Activated CD4-positive, alpha-beta memory T cell treated with anti-CD3 and anti-CD28 coated beads for 36 hours (primary cell): ENCODE measurements at regions not wholly inside any gene's neighbourhood (a gene's known extent, or its start where the extent isn't known, plus 50 kb on each side); places are given as distances from the start of the nearest gene placed in this dataset.
"Not testable (repeated sequence)": the region's sequence is repeated elsewhere in the genome, so short reads cannot be mapped to it uniquely, and the experiment has no call there.

ENCODE experiments used
- CTCF ChIA-PET: fragments of 350-600 bp; sonication (Branson Sonifier 250); formaldehyde crosslinking; loops from one replicate; lab custom pipeline; 2021; ENCODE audit warnings: antibody characterized with exemption, inconsistent platforms; lab: Charles Lee
- POLR2A ChIA-PET: fragments of 350-600 bp; sonication (Branson Sonifier 250); formaldehyde crosslinking; loops from one replicate; lab custom pipeline; 2021; ENCODE audit warnings: antibody characterized with exemption; lab: Charles Lee
- DNase-seq: peaks from one replicate; pipeline ENCODE4 v3.0.0-alpha.2; 2020
- H3K27ac Mint-ChIP-seq: one replicate; pipeline ENCODE4 v1.8.0; 2021; ENCODE audit warnings: mixed read lengths
- H3K27me3 Mint-ChIP-seq: one replicate; pipeline ENCODE4 v1.8.0; 2021; ENCODE audit warnings: mixed read lengths
- H3K36me3 Mint-ChIP-seq: one replicate; pipeline ENCODE4 v1.8.0; 2021; ENCODE audit warnings: mixed read lengths
- H3K4me1 Mint-ChIP-seq: one replicate; pipeline ENCODE4 v1.8.0; 2021; ENCODE audit warnings: low read depth, mixed read lengths
- H3K4me3 Mint-ChIP-seq: one replicate; pipeline ENCODE4 v1.8.0; 2021; ENCODE audit warnings: mild to moderate bottlenecking, mixed read lengths
- H3K9me3 Mint-ChIP-seq: one replicate; pipeline ENCODE4 v1.8.0; 2021; ENCODE audit warnings: mixed read lengths
- intact Hi-C: fragments of 100-400 bp; cut with micrococcal nuclease; formaldehyde crosslinking; loops from one replicate; pipeline ENCODE4 v1.15.1; 2023

DNA sequence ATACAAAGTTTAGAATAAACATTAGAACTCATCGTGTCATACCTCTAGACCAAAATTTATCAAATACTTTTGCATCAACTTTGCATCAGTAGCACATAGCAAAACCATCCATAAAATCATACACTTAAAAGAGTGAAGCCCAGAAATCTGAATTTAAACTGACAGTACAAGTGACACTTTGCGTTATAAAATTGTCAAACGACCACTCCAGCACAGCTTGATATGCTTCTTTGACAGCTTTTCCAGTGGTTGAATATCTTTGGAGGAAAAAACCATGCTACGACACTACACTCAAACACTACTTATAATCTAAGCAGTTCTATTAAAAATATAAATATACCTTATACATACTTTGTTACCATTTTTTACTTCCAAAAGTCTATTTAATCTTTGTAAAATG, 1644.4 kb downstream of the STIM2 start:
- no peak overlapping the region for H3K4me3 Mint-ChIP-seq
- CTCF ChIA-PET, result interaction anchor here (0.7 kb wide), 1 partner anchor 38 kb away, joined by 3 read pairs; no protein-coding TSS in a partner anchor
- H3K36me3 Mint-ChIP-seq, result no peaks in the 10 kb centered on the region
- no peak for DNase-seq
- intact Hi-C loops, result no loop called here
- H3K27ac Mint-ChIP-seq, result no peak overlapping the region
- no peaks in the 10 kb centered on the region for H3K27me3 Mint-ChIP-seq
- POLR2A ChIA-PET, result no interaction called here
- peaks cover 13% of the 10 kb centered on the region for H3K9me3 Mint-ChIP-seq
- H3K4me1 Mint-ChIP-seq, result no peaks in the 10 kb centered on the region

DNA sequence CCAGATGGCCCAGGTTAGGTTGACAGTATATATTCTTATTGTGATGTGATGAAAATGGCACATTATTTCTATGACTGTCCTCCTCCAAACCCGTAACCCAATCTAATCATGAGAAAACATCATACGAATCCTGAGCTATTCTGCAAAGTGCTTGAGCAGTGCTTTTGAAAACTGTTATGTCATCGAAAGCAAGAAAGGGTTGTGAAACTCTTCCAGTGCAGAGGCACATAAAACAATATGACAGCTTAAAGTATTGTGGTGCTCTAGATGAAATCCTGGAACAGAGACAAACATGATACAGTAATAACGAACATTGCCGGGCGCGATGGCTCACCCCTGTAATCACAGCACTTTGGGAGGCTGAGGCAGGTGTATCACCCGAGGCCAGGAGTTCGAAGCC, 1648.0 kb downstream of the STIM2 start:
- no peak overlapping the region for H3K4me3 Mint-ChIP-seq
- POLR2A ChIA-PET, result no interaction called here
- peaks cover 13% of the 10 kb centered on the region for H3K9me3 Mint-ChIP-seq
- no peak overlapping the region for H3K27ac Mint-ChIP-seq
- CTCF ChIA-PET, result no interaction called here
- H3K36me3 Mint-ChIP-seq, result no peaks in the 10 kb centered on the region
- DNase-seq, result no peak
- intact Hi-C loops, result no loop called here
- H3K4me1 Mint-ChIP-seq, result no peaks in the 10 kb centered on the region
- H3K27me3 Mint-ChIP-seq, result no peaks in the 10 kb centered on the region

- H3K27me3 Mint-ChIP-seq, H3K4me1 Mint-ChIP-seq, CTCF ChIA-PET, intact Hi-C loops, DNase-seq, POLR2A ChIA-PET, H3K36me3 Mint-ChIP-seq, H3K27ac Mint-ChIP-seq, H3K4me3 Mint-ChIP-seq: not testable (repeated sequence)
- H3K9me3 Mint-ChIP-seq, result peaks cover 11% of the 10 kb centered on the region
Observed at GRCh38 chr4:28514766-28515165, 1654.1 kb downstream of the STIM2 start.

DNA sequence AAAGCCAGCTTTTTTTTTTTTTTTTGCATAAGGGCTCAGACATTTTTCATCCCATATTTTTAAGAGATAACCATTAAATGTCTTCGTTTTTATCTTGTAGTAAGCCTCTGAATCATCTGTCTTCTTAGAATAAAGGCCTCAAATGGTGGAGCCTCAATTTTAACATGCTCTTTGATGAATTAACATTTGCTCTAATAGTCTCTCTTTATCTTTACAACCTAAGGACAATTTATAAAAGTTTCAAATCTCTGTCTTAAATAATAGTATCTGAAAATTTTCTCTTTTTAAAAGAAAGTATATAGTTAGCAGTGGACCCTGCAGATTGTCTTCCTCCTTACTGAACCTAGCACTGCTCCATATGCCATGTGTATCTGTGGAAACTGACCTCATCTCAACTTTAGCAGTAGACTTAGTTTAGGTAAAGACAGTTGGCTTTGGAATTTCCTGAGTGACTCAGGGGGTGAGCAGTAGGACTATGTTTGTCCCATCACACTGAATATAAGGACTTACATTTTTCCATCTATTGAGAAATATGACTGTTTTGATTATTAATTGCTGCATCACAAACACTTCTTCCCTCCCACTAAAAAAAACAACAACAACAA, 1658.0 kb downstream of the STIM2 start:
- Mint-ChIP-seq H3K9me3 (peaks cover 11% of the 10 kb centered on the region), H3K4me1 (no peaks in the 10 kb centered on the region), H3K4me3 (no peak overlapping the region), H3K36me3 (no peaks in the 10 kb centered on the region), H3K27ac (no peak overlapping the region), H3K27me3 (no peaks in the 10 kb centered on the region)
- POLR2A ChIA-PET, result no interaction called here
- intact Hi-C loops, result no loop called here
- no peak for DNase-seq
- CTCF ChIA-PET, result no interaction called here

DNA sequence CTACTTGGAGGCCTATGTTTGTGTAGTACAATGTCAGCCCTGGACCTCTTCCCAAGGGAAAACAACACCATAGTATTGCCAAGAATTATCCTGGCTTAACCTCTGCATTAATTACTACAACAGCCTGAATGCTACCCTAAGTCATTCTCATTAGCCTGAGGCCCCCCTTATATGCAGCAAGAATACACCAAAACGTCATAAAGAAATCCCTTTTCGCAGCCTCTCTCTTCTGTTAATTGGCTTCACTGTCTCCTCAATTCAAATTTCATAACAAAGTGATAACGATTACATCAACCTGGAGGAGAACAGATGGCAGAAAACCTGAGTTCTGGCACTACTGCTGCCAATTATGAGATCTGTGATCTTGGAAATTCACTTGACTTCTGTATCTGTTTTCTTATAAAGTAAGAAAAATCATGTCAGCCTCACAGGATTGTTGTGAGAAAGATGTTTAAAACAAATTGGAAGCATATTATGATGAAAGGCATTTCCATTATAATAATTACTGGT, 1663.1 kb downstream of the STIM2 start:
- CTCF ChIA-PET, result no interaction called here
- H3K27me3 Mint-ChIP-seq, result no peaks in the 10 kb centered on the region
- no peak overlapping the region for H3K4me3 Mint-ChIP-seq
- no peaks in the 10 kb centered on the region for H3K36me3 Mint-ChIP-seq
- POLR2A ChIA-PET, result no interaction called here
- peaks cover 3% of the 10 kb centered on the region for H3K9me3 Mint-ChIP-seq
- no peaks in the 10 kb centered on the region for H3K4me1 Mint-ChIP-seq
- DNase-seq, result no peak
- intact Hi-C loops, result no loop called here
- no peak overlapping the region for H3K27ac Mint-ChIP-seq

GRCh38 chr4:28536124-28536523, 1675.5 kb downstream of the STIM2 start:
- no peak for DNase-seq
- H3K9me3 Mint-ChIP-seq, result peaks cover 6% of the 10 kb centered on the region
- no peak overlapping the region for H3K4me3 Mint-ChIP-seq
- no peaks in the 10 kb centered on the region for H3K27me3 Mint-ChIP-seq
- H3K36me3 Mint-ChIP-seq, result no peaks in the 10 kb centered on the region
- ChIA-PET CTCF (interaction anchor here (0.6 kb wide), 1 partner anchor 44 kb away, joined by 4 read pairs; no protein-coding TSS in a partner anchor), POLR2A (no interaction called here)
- intact Hi-C loops, result no loop called here
- H3K27ac Mint-ChIP-seq, result no peak overlapping the region
- no peaks in the 10 kb centered on the region for H3K4me1 Mint-ChIP-seq

DNA sequence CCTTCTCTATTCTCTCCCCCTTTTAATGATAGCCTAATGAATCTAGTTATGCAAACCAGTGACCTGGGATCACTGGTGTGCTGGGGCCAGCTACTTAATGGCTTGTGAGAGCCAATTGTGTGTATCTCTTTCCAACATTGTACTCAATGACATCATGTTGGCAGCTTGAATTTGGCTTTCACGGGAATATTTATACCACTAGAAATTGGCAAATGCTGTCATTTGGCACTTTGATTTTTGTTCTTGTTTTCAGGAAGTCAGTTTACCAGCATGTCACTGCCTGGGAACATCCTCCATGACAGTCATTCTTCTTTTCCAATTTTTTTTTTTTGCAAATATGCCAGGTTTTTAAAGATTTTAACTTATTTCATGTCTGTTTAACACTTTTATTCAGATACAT, 1685.3 kb downstream of the STIM2 start:
- no peak for DNase-seq
- no peaks in the 10 kb centered on the region for H3K4me1 Mint-ChIP-seq
- no peaks in the 10 kb centered on the region for H3K27me3 Mint-ChIP-seq
- no peaks in the 10 kb centered on the region for H3K36me3 Mint-ChIP-seq
- H3K4me3 Mint-ChIP-seq, result no peak overlapping the region
- ChIA-PET POLR2A (no interaction called here), CTCF (no interaction called here)
- intact Hi-C loops, result no loop called here
- peaks cover 4% of the 10 kb centered on the region for H3K9me3 Mint-ChIP-seq
- no peak overlapping the region for H3K27ac Mint-ChIP-seq

DNA sequence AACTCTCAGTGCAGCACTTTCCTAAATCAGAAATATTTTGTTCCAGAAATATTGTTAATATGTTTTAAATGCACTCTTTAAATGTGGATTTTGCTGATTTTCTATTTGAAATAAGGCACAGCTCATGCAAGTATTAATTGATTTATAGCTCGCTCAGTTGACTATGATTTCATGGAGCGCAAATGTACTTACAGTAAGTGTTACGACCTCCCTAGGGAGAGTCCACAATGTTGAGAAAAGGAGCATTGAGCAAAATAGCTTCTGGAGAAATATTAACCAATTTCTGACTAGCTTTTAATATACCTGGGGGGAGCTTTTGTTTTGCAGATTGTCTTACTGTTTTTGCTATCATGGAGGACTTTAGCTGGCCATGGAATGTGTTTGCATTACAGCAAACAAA, 1687.5 kb downstream of the STIM2 start:
- no peaks in the 10 kb centered on the region for H3K4me1 Mint-ChIP-seq
- CTCF ChIA-PET, result no interaction called here
- no peak overlapping the region for H3K27ac Mint-ChIP-seq
- peaks cover 4% of the 10 kb centered on the region for H3K9me3 Mint-ChIP-seq
- DNase-seq, result no peak
- H3K4me3 Mint-ChIP-seq, result no peak overlapping the region
- no peaks in the 10 kb centered on the region for H3K36me3 Mint-ChIP-seq
- POLR2A ChIA-PET, result no interaction called here
- intact Hi-C loops, result no loop called here
- H3K27me3 Mint-ChIP-seq, result no peaks in the 10 kb centered on the region

- H3K9me3 Mint-ChIP-seq, result peaks cover 6% of the 10 kb centered on the region
- intact Hi-C loops, result no loop called here
- no peak overlapping the region for H3K27ac Mint-ChIP-seq
- H3K4me1 Mint-ChIP-seq, result no peaks in the 10 kb centered on the region
- H3K4me3 Mint-ChIP-seq, result no peak overlapping the region
- H3K27me3 Mint-ChIP-seq, result no peaks in the 10 kb centered on the region
- DNase-seq, result no peak
- POLR2A ChIA-PET, result no interaction called here
- CTCF ChIA-PET, result no interaction called here
- no peaks in the 10 kb centered on the region for H3K36me3 Mint-ChIP-seq
Observed at GRCh38 chr4:28548594-28548993, 1688.0 kb downstream of the STIM2 start.

DNA sequence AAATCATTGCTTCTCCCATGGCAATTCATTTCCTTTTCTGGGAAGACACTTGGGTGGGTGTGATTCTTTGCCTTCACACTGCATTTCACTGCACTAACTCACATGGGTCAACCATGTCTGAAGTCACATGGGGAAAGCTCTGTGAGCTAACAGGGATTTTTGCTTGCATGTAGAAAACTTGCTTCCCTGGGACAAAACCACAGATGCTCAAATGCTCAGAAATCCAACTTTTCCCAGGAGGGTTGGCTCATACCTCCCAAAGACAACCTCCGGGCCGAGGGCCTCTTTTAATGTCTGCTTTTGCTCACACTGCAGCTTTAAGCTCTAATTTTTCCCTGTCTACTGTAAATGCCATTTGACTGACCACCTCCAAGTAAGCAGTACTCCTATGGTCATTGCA, 1695.2 kb downstream of the STIM2 start:
- peaks cover 4% of the 10 kb centered on the region for H3K9me3 Mint-ChIP-seq
- ChIA-PET CTCF (no interaction called here), POLR2A (no interaction called here)

DNA sequence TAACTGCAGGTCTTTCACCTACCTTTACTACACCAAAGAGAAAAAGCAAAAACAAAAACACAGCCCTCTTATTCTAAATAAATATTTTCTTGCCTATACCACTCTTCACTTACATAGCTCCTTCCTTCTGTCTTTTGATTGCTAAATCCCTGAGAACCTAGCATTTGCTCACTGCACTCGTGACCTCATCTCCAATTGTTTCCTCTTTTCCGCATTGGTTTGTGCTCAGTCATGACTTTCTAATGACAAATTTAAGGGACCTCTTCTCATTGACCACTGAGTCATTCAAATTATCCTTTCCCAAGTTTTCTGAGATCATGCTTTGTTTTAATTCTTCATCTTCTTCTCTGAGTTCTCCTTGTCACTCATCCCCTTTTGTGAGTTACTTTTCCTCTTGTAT, 1697.1 kb downstream of the STIM2 start:
- DNase-seq, result no peak
- intact Hi-C loops, result no loop called here
- no peaks in the 10 kb centered on the region for H3K4me1 Mint-ChIP-seq
- H3K4me3 Mint-ChIP-seq, result no peak overlapping the region
- no peak overlapping the region for H3K27ac Mint-ChIP-seq
- POLR2A ChIA-PET, result no interaction called here
- H3K9me3 Mint-ChIP-seq, result peaks cover 4% of the 10 kb centered on the region
- H3K27me3 Mint-ChIP-seq, result no peaks in the 10 kb centered on the region
- CTCF ChIA-PET, result no interaction called here
- no peaks in the 10 kb centered on the region for H3K36me3 Mint-ChIP-seq

More for the DNA sequence above, 1695.2 kb downstream of the STIM2 start:
- no peaks in the 10 kb centered on the region for H3K4me1 Mint-ChIP-seq
- no peaks in the 10 kb centered on the region for H3K36me3 Mint-ChIP-seq
- H3K4me3 Mint-ChIP-seq, result no peak overlapping the region
- DNase-seq, result no peak
- H3K27ac Mint-ChIP-seq, result no peak overlapping the region
- intact Hi-C loops, result no loop called here
- no peaks in the 10 kb centered on the region for H3K27me3 Mint-ChIP-seq

DNA sequence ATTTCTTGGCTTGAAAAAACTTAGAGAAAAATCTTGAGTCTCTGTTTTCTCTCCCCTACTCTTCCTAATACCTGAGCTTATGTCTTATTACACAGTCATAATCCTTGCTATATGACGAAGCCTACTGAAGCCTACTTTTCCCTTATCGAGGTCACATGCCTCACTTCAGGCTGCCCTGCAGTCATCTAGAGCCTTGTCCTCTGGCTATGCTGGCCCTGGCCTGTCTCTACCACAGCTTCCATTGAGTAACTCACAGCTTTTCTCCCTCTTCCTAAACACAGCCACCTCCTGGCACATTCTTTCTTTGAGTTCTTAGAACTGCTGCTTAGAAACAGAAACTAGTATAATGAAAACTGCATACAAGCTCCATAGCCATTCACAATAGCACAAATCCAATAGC, 1698.3 kb downstream of the STIM2 start:
- intact Hi-C loops, result no loop called here
- Mint-ChIP-seq H3K36me3 (no peaks in the 10 kb centered on the region), H3K27me3 (no peaks in the 10 kb centered on the region), H3K4me3 (no peak overlapping the region), H3K9me3 (no peaks in the 10 kb centered on the region), H3K27ac (no peak overlapping the region), H3K4me1 (no peaks in the 10 kb centered on the region)
- no peak for DNase-seq
- CTCF ChIA-PET, result no interaction called here
- POLR2A ChIA-PET, result no interaction called here

GRCh38 chr4:28562913-28563312, 1702.3 kb downstream of the STIM2 start:
- Mint-ChIP-seq H3K27me3 (no peaks in the 10 kb centered on the region), H3K36me3 (no peaks in the 10 kb centered on the region), H3K4me1 (no peaks in the 10 kb centered on the region), H3K4me3 (no peak overlapping the region), H3K27ac (no peak overlapping the region), H3K9me3 (peaks cover 8% of the 10 kb centered on the region)
- DNase-seq, result no peak
- ChIA-PET CTCF (no interaction called here), POLR2A (no interaction called here)
- intact Hi-C loops, result no loop called here
